ENCODE measurements at regions not wholly inside any gene's neighbourhood (a gene's known extent, or its start where the extent isn't known, plus 50 kb on each side); places are given as distances from the start of the nearest gene placed in this dataset.

- TF ChIP-seq CTCF (IDR thresholded peaks at IDR 0.05): no peak
- no peak for TF ChIP-seq POLR2A (IDR thresholded peaks at IDR 0.05)
Measured at GRCh38 chr22:48152916-48153315, 1390.5 kb downstream of the TBC1D22A start.
